BLaER1 (cell line): ENCODE measurements at regions not wholly inside any gene's neighbourhood (a gene's known extent, or its start where the extent isn't known, plus 50 kb on each side); places are given as distances from the start of the nearest gene placed in this dataset.

Source experiments
- H3K27ac ChIP-seq: shearing (Covaris generic); formaldehyde crosslinking; 2 replicates; pipeline ENCODE4 v1.8.1; 2022
- H3K27me3 ChIP-seq: shearing (Covaris generic); formaldehyde crosslinking; 2 replicates; pipeline ENCODE4 v1.8.1; 2022
- H3K36me3 ChIP-seq: shearing (Covaris generic); formaldehyde crosslinking; 2 replicates; pipeline ENCODE4 v1.8.1; 2022
- H3K4me1 ChIP-seq: shearing (Covaris generic); formaldehyde crosslinking; 2 replicates; pipeline ENCODE4 v1.8.1; 2022
- H3K4me2 ChIP-seq: shearing (Covaris generic); formaldehyde crosslinking; 2 replicates; pipeline ENCODE4 v1.8.1; 2022
- H3K4me3 ChIP-seq: shearing (Covaris generic); formaldehyde crosslinking; 2 replicates; pipeline ENCODE4 v1.8.1; 2022
- H3K9ac ChIP-seq: shearing (Covaris generic); formaldehyde crosslinking; 2 replicates; pipeline ENCODE4 v1.8.1; 2022
- H3K9me3 ChIP-seq: shearing (Covaris generic); formaldehyde crosslinking; 2 replicates; pipeline ENCODE4 v1.8.1; 2022
- H4K20me1 ChIP-seq: shearing (Covaris generic); formaldehyde crosslinking; 2 replicates; pipeline ENCODE4 v1.8.1; 2022
- Cebpa-rat ChIP-seq: shearing (Covaris generic); IDR thresholded peaks from 2 replicates; pipeline ENCODE4 v1.8.1; 2022

DNA sequence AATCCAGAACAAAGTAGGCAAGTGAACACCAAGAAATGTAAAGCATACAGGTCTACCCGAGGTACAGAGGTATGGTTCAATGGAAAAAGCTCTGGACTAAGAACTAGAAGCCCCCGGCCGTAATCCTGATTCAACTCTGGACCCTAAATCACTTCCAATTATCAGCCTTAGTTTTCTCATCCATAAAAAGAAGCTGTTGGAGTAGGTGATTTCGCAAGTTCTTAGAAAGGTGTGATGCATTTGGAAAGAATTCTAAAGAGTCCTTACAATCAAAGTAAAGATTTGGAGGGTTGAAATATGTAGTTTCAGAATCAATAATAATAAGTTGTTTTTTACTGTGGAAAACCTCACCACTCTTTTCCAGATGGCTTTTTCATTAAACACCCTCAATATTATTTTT is 622.1 kb upstream of the ID2 start:
- Histone ChIP-seq H3K9me3 (0 out of 2 replicates have a peak, but pooled peaks cover 8% of the 10 kb centered on the region), H3K27ac (no peak overlapping the region), H3K4me3 (no peak overlapping the region), H3K4me2 (no peak overlapping the region), H3K27me3 (no peaks in the 10 kb centered on the region), H4K20me1 (no peaks in the 10 kb centered on the region), H3K9ac (no peak overlapping the region), H3K36me3 (no peaks in the 10 kb centered on the region), H3K4me1 (peaks cover 12% of the 10 kb centered on the region)
- TF ChIP-seq Cebpa-rat, result no peak

DNA sequence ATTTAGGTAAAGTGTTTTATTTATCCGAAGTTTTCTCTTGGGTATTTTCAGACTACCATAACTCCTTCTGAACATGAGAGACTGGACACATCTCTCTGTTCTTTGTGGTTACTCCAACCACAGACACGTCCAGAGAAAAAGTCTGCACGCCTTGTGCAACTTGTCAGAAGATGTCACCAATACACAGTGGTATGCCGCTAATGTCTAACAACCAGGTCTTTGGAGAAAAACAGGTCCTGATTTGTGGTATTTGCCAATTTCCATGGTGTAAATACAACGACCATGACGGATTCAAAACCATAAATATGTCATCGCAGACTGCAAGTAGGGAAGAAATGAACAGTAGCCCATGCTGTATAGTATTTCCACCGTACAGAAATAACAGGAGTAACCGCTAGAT is 620.6 kb upstream of the ID2 start:
- no peaks in the 10 kb centered on the region for H3K36me3 ChIP-seq
- no peak overlapping the region for H3K4me3 ChIP-seq

DNA sequence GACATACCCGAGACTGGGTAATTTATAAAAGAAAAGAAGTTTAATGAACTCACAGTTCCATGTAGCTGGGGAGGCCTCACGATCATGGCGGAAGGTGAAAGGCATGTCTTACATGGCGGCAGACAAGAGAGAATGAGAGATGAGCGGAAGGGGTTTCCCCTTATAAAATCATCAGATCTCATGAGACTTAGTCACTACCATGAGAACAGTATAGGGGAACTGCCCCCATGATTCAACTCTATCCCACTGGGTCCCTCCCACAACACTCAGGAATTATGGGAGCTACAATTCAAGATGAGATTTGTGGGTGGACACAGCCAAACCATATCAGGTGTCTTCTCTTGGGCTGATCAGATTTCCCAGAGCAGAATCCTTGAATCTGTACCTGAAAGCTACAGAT is 617.3 kb upstream of the ID2 start:
- Histone ChIP-seq H3K4me3 (no peak overlapping the region), H3K4me2 (no peak overlapping the region), H3K4me1 (no peaks in the 10 kb centered on the region), H3K27me3 (no peaks in the 10 kb centered on the region), H3K9me3 (0 out of 2 replicates have a peak, but pooled peaks cover 7% of the 10 kb centered on the region), H3K27ac (no peak overlapping the region), H4K20me1 (no peaks in the 10 kb centered on the region), H3K9ac (no peak overlapping the region), H3K36me3 (no peaks in the 10 kb centered on the region)
- TF ChIP-seq Cebpa-rat, result no peak

More for the DNA sequence above, 620.6 kb upstream of the ID2 start:
- no peak for TF ChIP-seq Cebpa-rat
- Histone ChIP-seq H3K4me1 (peaks cover 12% of the 10 kb centered on the region), H3K9ac (no peak overlapping the region), H3K27me3 (no peaks in the 10 kb centered on the region), H4K20me1 (no peaks in the 10 kb centered on the region), H3K27ac (no peak overlapping the region), H3K9me3 (0 out of 2 replicates have a peak, but pooled peaks cover 10% of the 10 kb centered on the region), H3K4me2 (no peak overlapping the region)

DNA sequence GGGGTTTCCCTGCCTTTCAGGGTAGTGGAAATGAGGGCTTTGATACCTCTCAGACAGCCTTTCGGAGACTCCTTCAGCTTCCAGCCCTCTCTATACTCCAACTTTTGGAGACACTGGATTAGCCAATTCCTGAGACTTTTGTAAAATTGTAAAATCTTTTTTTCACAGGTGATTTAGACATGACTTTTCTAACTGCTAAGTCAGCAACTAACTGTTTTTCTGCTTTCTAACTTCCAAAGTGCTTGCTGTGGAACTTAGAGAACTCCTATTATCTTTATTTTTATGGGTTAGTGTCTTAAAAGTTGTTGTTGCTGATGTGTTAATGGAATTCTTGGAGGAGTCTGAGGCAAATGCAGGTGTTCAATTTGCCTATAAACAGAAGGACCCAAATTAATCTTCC is 616.7 kb upstream of the ID2 start:
- Histone ChIP-seq H3K36me3 (no peaks in the 10 kb centered on the region), H3K4me3 (no peak overlapping the region), H4K20me1 (no peaks in the 10 kb centered on the region), H3K9ac (no peak overlapping the region), H3K4me1 (no peaks in the 10 kb centered on the region), H3K9me3 (0 out of 2 replicates have a peak, but pooled peaks cover 7% of the 10 kb centered on the region), H3K27ac (no peak overlapping the region), H3K4me2 (no peak overlapping the region), H3K27me3 (no peaks in the 10 kb centered on the region)
- TF ChIP-seq Cebpa-rat, result no peak

DNA sequence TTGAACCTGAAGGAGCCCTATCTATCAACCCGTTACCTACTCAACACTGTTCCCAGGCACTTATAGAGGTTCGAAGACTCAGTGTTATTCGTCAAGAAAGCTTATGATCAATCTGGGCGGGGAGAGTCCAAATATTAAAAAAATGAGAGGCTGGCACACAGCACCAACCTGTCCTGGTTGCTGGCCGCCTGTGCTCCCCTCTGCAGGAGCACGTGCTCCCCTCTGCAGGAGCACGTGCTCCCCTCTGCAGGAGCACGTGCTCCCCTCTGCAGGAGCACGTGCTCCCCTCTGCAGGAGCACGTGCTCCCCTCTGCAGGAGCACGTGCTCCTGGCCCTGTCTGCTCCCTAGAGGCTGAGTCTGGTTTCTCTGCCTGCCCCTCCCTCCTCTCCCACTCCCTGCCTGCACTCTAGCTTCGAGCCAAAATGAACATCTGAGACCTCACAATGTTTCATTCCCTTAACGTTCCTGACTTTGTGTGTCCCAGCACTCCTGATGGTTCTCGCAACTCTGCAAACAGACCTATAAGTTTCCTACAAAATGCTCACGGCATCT is 614.0 kb upstream of the ID2 start:
- Histone ChIP-seq H3K4me2 (no peak overlapping the region), H3K4me1 (no peaks in the 10 kb centered on the region), H3K27ac (no peak overlapping the region), H3K9ac (no peak overlapping the region), H3K4me3 (no peak overlapping the region), H3K9me3 (0 out of 2 replicates have a peak, but pooled peaks cover 7% of the 10 kb centered on the region), H4K20me1 (no peaks in the 10 kb centered on the region), H3K36me3 (no peaks in the 10 kb centered on the region), H3K27me3 (no peaks in the 10 kb centered on the region)
- TF ChIP-seq Cebpa-rat, result no peak

DNA sequence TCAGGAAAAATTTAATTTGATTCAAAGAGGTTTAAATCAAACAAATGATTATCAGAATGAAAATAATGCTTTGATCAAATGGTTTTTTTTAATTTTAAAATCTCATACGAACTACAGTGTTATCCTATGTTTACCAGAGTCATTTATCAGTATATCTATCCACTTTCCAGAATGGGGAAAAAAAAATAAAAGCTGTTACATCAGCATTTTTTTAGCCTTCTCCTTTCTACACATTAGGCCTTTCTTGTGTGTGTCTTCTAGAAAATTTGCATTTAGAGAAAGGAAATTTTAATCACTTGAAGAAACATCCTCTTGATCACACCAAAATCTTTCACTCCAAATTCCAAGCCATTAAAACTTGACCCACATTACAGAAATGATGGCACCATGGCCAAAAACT is 608.9 kb upstream of the ID2 start:
- TF ChIP-seq Cebpa-rat, result no peak
- Histone ChIP-seq H4K20me1 (no peaks in the 10 kb centered on the region), H3K9ac (no peak overlapping the region), H3K4me1 (no peaks in the 10 kb centered on the region), H3K27me3 (no peaks in the 10 kb centered on the region), H3K27ac (no peak overlapping the region), H3K4me2 (no peak overlapping the region), H3K9me3 (peaks cover 9% of the 10 kb centered on the region; the same call in 1 of the 2 replicates), H3K36me3 (no peaks in the 10 kb centered on the region), H3K4me3 (no peak overlapping the region)

DNA sequence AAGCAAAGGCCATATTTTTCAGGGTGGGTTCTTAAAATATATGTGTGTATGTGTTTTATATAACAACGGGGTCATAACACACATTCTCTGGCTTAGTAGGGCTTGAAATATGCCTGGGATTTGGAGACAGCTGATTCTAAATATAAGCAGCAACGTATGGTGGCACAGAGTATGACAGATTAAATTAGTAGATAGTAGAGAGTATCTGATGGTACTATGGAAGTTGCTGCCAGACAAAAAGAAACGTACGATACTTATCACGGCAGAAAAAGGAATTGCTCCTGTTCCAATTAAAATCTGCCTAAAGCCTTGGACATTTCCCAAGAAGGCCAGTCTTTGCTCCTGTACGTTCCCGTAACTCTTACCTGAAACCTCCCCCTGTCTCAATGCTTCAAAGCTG is 607.9 kb upstream of the ID2 start:
- no peak for TF ChIP-seq Cebpa-rat
- H4K20me1 ChIP-seq, result no peaks in the 10 kb centered on the region

DNA sequence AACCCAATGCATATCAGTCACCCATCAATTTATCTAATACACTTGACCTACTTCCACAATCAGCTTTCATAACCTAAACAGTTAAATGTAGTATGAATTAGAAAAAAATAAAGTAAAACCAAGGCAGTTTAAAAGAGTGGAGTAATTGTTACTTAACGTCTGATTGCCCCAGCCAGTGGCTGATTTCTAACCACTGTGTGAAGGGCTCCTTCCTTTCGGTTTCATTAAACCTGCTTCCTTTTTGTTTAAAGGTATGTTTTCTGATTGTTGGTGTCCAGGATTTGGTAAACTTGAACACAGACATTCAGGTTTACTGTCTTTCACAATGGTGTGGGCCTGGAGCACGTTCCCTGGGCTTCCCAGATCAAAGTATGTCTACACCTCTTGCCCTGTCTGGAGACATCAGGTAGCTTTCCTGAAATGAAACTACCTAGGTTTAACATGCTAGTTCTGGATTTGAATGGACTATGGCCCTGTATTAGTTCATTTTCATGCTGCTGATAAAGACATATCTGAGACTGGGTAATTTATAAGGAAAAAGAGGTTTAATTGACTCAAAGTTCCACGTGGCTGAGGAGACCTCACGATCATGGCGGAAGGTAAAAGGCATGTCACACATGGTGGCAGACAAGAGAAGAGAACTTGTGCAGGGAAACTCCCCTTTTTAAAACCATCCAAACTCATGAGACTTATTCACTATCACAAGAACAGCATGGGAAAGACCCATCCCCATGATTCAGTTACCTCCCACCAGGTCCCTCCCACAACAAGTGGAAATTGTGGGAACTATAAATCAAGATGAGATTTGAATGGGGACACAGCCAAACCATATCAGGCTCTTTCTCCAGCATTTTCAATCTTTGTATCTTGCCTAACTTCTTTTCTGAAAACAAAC is 605.2 kb upstream of the ID2 start:
- Histone ChIP-seq H3K27me3 (no peaks in the 10 kb centered on the region), H3K4me3 (no peak overlapping the region), H4K20me1 (no peaks in the 10 kb centered on the region), H3K27ac (no peak overlapping the region), H3K36me3 (no peaks in the 10 kb centered on the region), H3K9me3 (peaks cover 9% of the 10 kb centered on the region; the same call in 1 of the 2 replicates), H3K9ac (no peak overlapping the region), H3K4me2 (no peak overlapping the region), H3K4me1 (no peaks in the 10 kb centered on the region)
- TF ChIP-seq Cebpa-rat, result no peak

More for the DNA sequence above, 607.9 kb upstream of the ID2 start:
- Histone ChIP-seq H3K4me3 (no peak overlapping the region), H3K27me3 (no peaks in the 10 kb centered on the region), H3K36me3 (no peaks in the 10 kb centered on the region), H3K9me3 (peaks cover 9% of the 10 kb centered on the region; the same call in 1 of the 2 replicates), H3K4me1 (no peaks in the 10 kb centered on the region), H3K9ac (no peak overlapping the region), H3K27ac (no peak overlapping the region), H3K4me2 (no peak overlapping the region)

DNA sequence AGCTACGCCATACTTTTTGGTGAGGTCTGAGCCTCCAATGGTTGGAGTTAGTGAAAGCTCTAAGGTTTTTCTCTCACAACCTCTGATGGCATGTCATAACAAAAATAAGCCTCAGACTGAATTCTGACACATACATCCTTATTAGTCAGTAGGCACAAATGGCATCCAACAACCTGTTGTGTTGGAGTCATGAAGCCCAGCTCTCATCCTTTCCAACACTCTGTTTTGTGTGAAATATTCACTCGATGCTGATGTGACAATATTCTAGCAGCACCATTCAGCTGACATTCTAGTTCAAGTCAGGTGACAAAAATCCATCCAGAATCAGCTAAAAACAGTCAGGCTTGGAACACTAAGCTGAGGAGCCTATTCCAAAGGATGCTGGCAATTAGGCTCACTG is 603.2 kb upstream of the ID2 start:
- no peak overlapping the region for H3K4me2 ChIP-seq
- H3K4me1 ChIP-seq, result no peaks in the 10 kb centered on the region
- TF ChIP-seq Cebpa-rat, result no peak
- H3K27ac ChIP-seq, result no peak overlapping the region
- H3K27me3 ChIP-seq, result no peaks in the 10 kb centered on the region
- no peaks in the 10 kb centered on the region for H3K36me3 ChIP-seq
- peaks cover 9% of the 10 kb centered on the region; the same call in 1 of the 2 replicates for H3K9me3 ChIP-seq
- no peaks in the 10 kb centered on the region for H4K20me1 ChIP-seq
- no peak overlapping the region for H3K9ac ChIP-seq
- no peak overlapping the region for H3K4me3 ChIP-seq

DNA sequence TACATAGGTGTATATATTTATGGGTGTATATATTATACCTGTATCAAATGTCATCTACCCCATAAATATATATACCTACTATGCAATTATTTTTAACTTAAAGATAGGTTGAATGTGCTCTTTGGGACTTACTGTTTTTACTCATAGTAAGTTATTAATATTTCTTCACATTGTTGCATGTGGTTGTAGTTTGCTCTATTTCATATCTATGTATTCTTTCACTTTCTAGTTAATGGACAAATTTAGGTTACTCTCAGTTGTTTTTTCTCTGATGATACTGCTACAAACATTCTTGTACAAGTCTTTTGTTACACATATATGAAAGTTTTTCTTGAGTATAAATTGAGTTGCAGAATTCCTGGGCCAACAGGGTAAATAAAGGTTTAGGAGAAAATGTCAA is 601.8 kb upstream of the ID2 start:
- peaks cover 9% of the 10 kb centered on the region; the same call in 1 of the 2 replicates for H3K9me3 ChIP-seq
- H4K20me1 ChIP-seq, result no peaks in the 10 kb centered on the region
- H3K4me2 ChIP-seq, result no peak overlapping the region
- H3K4me1 ChIP-seq, result no peaks in the 10 kb centered on the region
- H3K27ac ChIP-seq, result no peak overlapping the region
- no peak for TF ChIP-seq Cebpa-rat
- no peak overlapping the region for H3K9ac ChIP-seq
- no peaks in the 10 kb centered on the region for H3K36me3 ChIP-seq
- H3K4me3 ChIP-seq, result no peak overlapping the region
- no peaks in the 10 kb centered on the region for H3K27me3 ChIP-seq
